Right lobe of liver (tissue), 6 donors: ENCODE measurements at regions not wholly inside any gene's neighbourhood (a gene's known extent, or its start where the extent isn't known, plus 50 kb on each side); places are given as distances from the start of the nearest gene placed in this dataset.
"Not testable (repeated sequence)": the region's sequence is repeated elsewhere in the genome, so short reads cannot be mapped to it uniquely, and the experiment has no call there.

Experiments
- ATAC-seq, 4 donors: fragments of 200-7000 bp; cut with Tn5 transposase; one replicate each; pipeline ENCODE4 v1.9.1; 2020; ENCODE audit warnings: mild to moderate bottlenecking in 4 of 4, moderate library complexity in 4 of 4
- DNase-seq, 3 donors: peaks; one replicate each; pipeline ENCODE4 v3.0.0-alpha.2; 2020
- H3K27ac ChIP-seq, 3 donors: fragments of 200-600 bp; one replicate each; pipeline ENCODE4 v1.8.0; 2022
- H3K27me3 ChIP-seq, 2 donors: fragments of 200-600 bp; one replicate each; pipeline ENCODE4 v1.8.0; 2022
- H3K36me3 ChIP-seq, 4 donors: fragments of 200-600 bp; sonication (generic) in 1 of 4; one replicate each; pipeline versions ENCODE4 v1.5.1 to v1.8.0; 2017 to 2022; ENCODE audit warnings: control low read depth in 1 of 4
- H3K4me1 ChIP-seq, 4 donors: fragments of 200-600 bp; sonication (generic) in 1 of 4; one replicate each; pipeline versions ENCODE4 v1.5.1 to v1.8.0; 2017 to 2022; ENCODE audit warnings: control low read depth in 1 of 4
- H3K4me3 ChIP-seq, 3 donors: fragments of 200-600 bp; one replicate each; pipeline ENCODE4 v1.8.0; 2022
- H3K9me3 ChIP-seq, 4 donors: fragments of 200-600 bp; sonication (generic) in 1 of 4; one replicate each; pipeline versions ENCODE4 v1.5.1 to v1.8.0; 2017 to 2022; ENCODE audit warnings: control low read depth in 1 of 4
- CTCF ChIP-seq, 4 donors: fragments of 200-600 bp in 3 of 4; fragments of 450-650 bp in 1 of 4; IDR thresholded peaks; one replicate each; pipeline versions ENCODE4 v1.5.1 to v1.8.0; 2016 to 2022; ENCODE audit warnings: antibody characterized with exemption in 4 of 4, mild to moderate bottlenecking in 2 of 4
- POLR2A ChIP-seq: fragments of 450-650 bp; IDR thresholded peaks from one replicate; pipeline ENCODE4 v1.6.1; 2017; ENCODE audit warnings: antibody characterized with exemption, mild to moderate bottlenecking
- WGBS: methylation state at CpG from one replicate; pipeline ENCODE4 v1.1.6; 2018; ENCODE audit warnings: low coverage, low lambda C conversion rate; ENCODE audit not compliant: insufficient coverage; ENCODE audit errors: missing lambda C conversion rate; 5-methylcytosine and 5-hydroxymethylcytosine counted together
- intact Hi-C, 2 donors: fragments of 100-400 bp; cut with DNase I; formaldehyde crosslinking; loops; one replicate each; pipeline versions ENCODE4 v1.11.2 to v1.14.1; 2022
- donor health status: DM: no; HTN: yes; CAD: no.
- donor health status: DM: no; HTN: no; CAD: no.
- donor health status: DM: no; HTN: no; CAD: no.
- donor health status: DM: no; HTN: yes; CAD: no.
- donor health status: DM: no; HTN: yes; CAD: no.

DNA sequence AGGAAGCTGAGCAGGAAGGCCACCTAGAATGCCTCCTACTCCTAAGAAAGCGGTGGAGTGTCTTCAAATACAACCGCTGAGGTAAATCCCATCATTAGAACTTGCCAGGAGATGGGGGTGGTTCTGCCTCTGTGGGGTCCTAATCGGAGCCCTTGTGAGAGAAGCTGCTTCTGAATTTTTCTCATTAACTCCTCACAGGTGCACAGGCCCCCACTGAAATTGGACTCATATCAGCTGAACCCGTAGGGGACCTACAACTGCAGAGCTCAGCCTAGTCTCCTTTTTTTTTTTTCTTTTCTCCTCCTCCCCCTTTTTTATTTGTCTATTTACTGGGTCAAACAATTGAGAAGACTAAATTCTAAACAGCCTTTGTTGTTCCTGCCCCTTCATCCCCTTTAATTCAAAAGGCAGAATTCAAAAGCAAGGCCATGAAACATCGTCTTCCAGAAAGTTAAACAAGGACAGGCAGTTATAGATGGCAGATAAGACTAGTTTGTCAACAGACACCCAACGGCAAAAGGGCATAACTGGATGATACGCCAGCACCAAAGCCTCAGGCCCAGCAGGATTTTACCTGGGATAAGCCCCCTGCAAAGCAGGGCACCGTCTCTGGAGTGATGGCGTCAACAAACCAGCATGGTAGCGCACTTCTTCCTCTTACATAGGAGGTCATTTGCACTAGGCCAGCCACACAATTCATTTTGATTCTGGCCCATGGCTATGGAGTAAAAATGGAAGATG, 213.7 kb upstream of the HES1 start:
- ATAC-seq (no peak), DNase-seq (no peak)
- TF ChIP-seq POLR2A (no peak), CTCF (IDR thresholded peaks at IDR 0.05) (no peak)
- Histone ChIP-seq H3K27ac (no peak overlapping the region), H3K4me1 (no peaks in the 10 kb centered on the region), H3K4me3 (no peak overlapping the region), H3K27me3 (no peaks in the 10 kb centered on the region), H3K9me3 (no peaks in the 10 kb centered on the region), H3K36me3 (no peaks in the 10 kb centered on the region)
- 89% methylated on average over 9 of the region's 10 CpGs for WGBS
- intact Hi-C loops = no loop called here

- H3K9me3 ChIP-seq, H3K4me1 ChIP-seq, DNase-seq, intact Hi-C loops, ATAC-seq, H3K27ac ChIP-seq, H3K4me3 ChIP-seq, H3K36me3 ChIP-seq, H3K27me3 ChIP-seq: not testable (repeated sequence)
Measured at GRCh38 chr3:193923958-193924357, 212.0 kb upstream of the HES1 start.

DNA sequence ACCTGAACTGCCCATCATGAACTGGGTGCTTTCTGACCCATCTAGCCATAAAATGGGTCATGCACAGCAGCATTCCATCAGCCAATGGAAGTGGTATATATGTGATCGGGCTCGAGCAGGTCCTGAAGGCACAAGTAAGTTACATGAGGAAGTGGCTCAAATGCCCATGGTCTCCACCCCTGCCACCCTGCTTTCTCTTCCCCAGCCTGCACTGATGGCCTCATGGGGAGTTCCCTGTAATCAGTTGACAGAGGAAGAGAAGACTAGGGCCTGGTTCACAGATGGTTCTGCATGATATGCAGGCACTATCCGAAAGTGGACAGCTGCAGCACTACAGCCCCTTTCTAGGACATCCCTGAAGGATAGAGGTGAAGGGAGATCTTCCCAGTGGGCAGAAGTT, 209.9 kb upstream of the HES1 start:
- DNase-seq, ATAC-seq: not testable (repeated sequence)
- WGBS = 80% methylated on average over 3 of the region's 3 CpGs

DNA sequence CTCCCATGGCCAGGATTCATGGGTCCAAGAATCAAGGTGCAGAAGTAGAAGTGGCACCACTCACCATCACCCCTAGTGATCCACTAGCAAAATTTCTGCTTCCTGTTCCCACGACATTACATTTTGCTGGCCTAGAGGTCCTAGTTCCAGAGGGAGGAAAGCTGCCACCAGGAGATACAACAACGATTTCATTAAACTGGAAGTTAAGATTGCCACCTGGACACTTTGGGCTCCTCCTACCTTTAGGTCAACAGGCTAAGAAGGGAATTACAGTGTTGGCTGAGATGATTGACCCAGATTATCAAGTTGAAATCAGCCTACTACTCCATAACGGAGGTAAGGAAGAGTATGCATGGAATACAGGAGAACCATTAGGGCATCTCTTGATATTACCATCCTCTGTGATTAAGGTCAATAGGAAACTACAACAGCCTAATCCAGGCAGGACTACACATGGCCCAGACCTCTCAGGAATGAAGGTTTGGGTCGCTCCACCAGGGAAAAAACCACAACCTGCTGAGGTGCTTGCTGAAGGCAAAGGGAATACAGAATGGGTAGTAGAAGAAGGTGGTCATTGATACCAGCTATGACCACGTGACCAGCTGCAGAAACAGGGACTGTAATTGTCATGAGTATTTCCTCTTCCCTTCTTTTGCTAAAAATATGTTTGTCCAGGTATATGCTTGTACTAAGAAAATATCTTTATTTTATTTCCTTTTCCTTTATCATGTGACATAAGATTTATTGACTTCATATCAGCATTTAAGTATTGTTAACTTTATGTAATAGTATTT, 208.3 kb upstream of the HES1 start:
- H3K27me3 ChIP-seq, intact Hi-C loops, H3K36me3 ChIP-seq, ATAC-seq, H3K9me3 ChIP-seq, H3K4me1 ChIP-seq, DNase-seq, H3K27ac ChIP-seq, H3K4me3 ChIP-seq: not testable (repeated sequence)
- 77% methylated on average over 5 of the region's 5 CpGs for WGBS

More for the DNA sequence above, 209.9 kb upstream of the HES1 start:
- H3K4me1 ChIP-seq, H3K36me3 ChIP-seq, H3K9me3 ChIP-seq, H3K27me3 ChIP-seq, intact Hi-C loops, H3K4me3 ChIP-seq, H3K27ac ChIP-seq: not testable (repeated sequence)

DNA sequence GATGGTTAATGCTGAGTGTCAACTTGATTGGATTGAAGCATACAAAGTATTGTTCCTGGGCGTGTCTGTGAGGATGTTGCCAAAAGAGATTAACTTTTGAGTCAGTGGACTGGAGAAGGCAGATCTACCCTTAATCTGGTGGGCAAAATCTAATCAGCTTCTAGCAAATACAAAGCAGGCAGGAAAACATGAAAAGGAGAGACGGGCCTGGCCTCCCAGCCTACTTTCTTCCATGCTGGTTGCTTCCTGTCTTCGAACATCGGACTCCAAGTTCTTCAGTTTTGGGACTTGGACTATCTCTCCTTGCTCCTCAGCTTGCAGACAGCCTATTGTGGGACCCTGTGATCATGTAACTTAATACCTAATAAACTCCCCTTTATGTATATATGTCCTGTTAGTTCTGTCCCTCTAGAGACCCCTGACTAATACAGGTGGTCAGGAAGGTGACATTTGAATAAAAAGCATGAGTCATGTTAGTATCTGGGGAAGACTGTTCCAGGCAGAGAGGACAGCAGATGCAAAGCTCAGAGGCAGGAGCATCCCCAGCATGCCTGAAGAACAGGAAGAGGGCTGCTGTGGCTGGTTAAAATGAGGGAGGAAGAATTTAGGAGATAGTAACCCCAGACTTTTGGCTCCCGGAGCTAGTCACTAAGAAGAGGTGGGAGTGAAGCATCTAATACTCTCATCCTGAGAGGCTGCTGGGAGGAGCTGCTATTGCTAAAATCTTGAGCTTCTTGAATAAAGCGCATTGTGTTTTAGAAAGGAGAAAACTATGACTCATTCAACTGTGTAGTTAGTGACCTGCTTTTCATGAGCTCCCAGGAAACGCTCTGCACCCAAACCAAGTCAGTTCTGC, 207.4 kb upstream of the HES1 start:
- H3K27me3 ChIP-seq = no peaks in the 10 kb centered on the region
- WGBS = 78% methylated on average over 5 of the region's 7 CpGs
- H3K4me1 ChIP-seq = no peaks in the 10 kb centered on the region
- ATAC-seq = no peak
- no peak overlapping the region for H3K27ac ChIP-seq
- TF ChIP-seq CTCF (IDR thresholded peaks at IDR 0.05) (no peak), POLR2A (no peak)
- H3K4me3 ChIP-seq = no peak overlapping the region
- intact Hi-C loops = no loop called here
- H3K36me3 ChIP-seq = no peaks in the 10 kb centered on the region
- DNase-seq = no peak
- H3K9me3 ChIP-seq = no peaks in the 10 kb centered on the region
